ENCODE measurements at regions not wholly inside any gene's neighbourhood (a gene's known extent, or its start where the extent isn't known, plus 50 kb on each side); places are given as distances from the start of the nearest gene placed in this dataset.

DNA sequence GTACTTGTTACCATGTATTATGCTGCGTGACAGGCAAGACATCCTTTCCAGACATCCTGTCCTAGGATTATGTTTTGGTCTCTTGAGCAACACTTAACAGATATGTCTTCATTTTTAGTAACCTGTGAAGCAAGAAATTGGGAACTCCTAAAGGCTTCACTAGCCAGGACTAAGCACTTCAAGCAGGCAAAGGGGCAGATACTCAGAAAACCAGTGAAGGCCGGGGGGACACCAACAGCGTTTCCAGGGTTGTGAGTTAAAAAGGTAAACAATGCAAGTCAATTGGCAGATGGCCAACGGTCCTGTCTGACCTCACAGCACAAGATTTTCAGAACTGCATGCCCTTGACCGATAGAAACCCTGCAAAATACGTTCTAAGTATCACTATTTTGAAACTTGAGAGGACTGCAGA is 77.6 kb upstream of the SFMBT2 start:
- H3K4ac ChIP-seq (replicated peaks; ENCODE audit: insufficient read length, low read depth, low read length): no peak overlapping the region
- H2BK15ac ChIP-seq (ENCODE audit: low read length): no peak overlapping the region
- no peaks in the 10 kb centered on the region for H3K27me3 ChIP-seq (replicated peaks in 1 of 4; ENCODE audit: control insufficient read depth in 3 of 4, extremely low read depth in 1 of 4, insufficient read depth in 3 of 4, low read length in 3 of 4)
- no peaks in the 10 kb centered on the region for H3K79me1 ChIP-seq (ENCODE audit: low read depth, low read length)
- DNase-seq (ENCODE audit: low read depth in 1 of 2, low spot score in 2 of 2): no peak
- no peaks in the 10 kb centered on the region for H3K9me3 ChIP-seq (ENCODE audit: insufficient read depth in 2 of 2, low read depth in 1 of 2, low read length in 1 of 2)
- FAIRE-seq: no peak
- no peak overlapping the region for H3K56ac ChIP-seq (replicated peaks; ENCODE audit: insufficient read length, low read depth, low read length)
- 0 out of 2 replicates have a peak overlapping the region, but pooled peaks have one; percentile 12 for H2AFZ ChIP-seq (ENCODE audit: low read length)
- WGBS, 2 experiments (ENCODE audit: extremely low coverage in 1 of 2, insufficient coverage in 1 of 2, insufficient read length in 1 of 2, insufficient replicate concordance in 2 of 2, low coverage in 1 of 2, low lambda C conversion rate in 2 of 2, missing lambda C conversion rate in 1 of 2): 71% methylated on average over 6 of the region's 6 CpGs; no CpG with 5 or more reads in 1 of the 2 experiments
- H3K27ac ChIP-seq (ENCODE audit: low read depth, low read length): no peak overlapping the region
- no peak overlapping the region for H2BK120ac ChIP-seq (replicated peaks; ENCODE audit: low read depth, low read length)
- no peak overlapping the region for H2AK5ac ChIP-seq (ENCODE audit: low read depth, low read length)
- no peaks in the 10 kb centered on the region for H3K79me2 ChIP-seq (ENCODE audit: control insufficient read depth in 1 of 2, insufficient read depth in 2 of 2, low read length in 2 of 2)
- peaks cover 0 to 3% (median 3%) of the 10 kb centered on the region in 4 experiments; a peak in 3 of 7 replicates for H3K4me1 ChIP-seq (replicated peaks in 1 of 4; ENCODE audit: control insufficient read depth in 3 of 4, insufficient read depth in 4 of 4, low read length in 3 of 4)
- no peaks in the 10 kb centered on the region for H4K20me1 ChIP-seq (replicated peaks in 1 of 2; ENCODE audit: control insufficient read depth in 1 of 2, insufficient read depth in 2 of 2, low read length in 2 of 2)
- no peak overlapping the region for H3K23ac ChIP-seq (ENCODE audit: insufficient read length)
- TF ChIP-seq EGR1 (IDR thresholded peaks at IDR 0.05; ENCODE audit: borderline replicate concordance, low read depth, low read length): no peak
- TF ChIP-seq NRF1 (IDR thresholded peaks at IDR 0.05; ENCODE audit: low read depth, low read length): no peak
- no peak for TF ChIP-seq CREB1 (IDR thresholded peaks at IDR 0.05)
- no peak for TF ChIP-seq EZH2 (IDR thresholded peaks at IDR 0.05; ENCODE audit: low read depth, low read length, severe bottlenecking)
- TF ChIP-seq, protein P1, sequence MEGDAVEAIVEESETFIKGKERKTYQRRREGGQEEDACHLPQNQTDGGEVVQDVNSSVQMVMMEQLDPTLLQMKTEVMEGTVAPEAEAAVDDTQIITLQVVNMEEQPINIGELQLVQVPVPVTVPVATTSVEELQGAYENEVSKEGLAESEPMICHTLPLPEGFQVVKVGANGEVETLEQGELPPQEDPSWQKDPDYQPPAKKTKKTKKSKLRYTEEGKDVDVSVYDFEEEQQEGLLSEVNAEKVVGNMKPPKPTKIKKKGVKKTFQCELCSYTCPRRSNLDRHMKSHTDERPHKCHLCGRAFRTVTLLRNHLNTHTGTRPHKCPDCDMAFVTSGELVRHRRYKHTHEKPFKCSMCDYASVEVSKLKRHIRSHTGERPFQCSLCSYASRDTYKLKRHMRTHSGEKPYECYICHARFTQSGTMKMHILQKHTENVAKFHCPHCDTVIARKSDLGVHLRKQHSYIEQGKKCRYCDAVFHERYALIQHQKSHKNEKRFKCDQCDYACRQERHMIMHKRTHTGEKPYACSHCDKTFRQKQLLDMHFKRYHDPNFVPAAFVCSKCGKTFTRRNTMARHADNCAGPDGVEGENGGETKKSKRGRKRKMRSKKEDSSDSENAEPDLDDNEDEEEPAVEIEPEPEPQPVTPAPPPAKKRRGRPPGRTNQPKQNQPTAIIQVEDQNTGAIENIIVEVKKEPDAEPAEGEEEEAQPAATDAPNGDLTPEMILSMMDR (IDR thresholded peaks at IDR 0.05; ENCODE audit: control extremely low read depth in 1 of 3, insufficient read depth in 1 of 3, low read depth in 1 of 3, low read length in 3 of 3): no peak
- ChIA-PET POLR2A (ENCODE audit: partially characterized antibody) (no interaction called here), CTCF (ENCODE audit: partially characterized antibody) (interaction anchor here (0.7 to 1.0 kb wide), 2 partner anchors 36 to 369 kb away, joined by 3 to 5 read pairs; no protein-coding TSS in a partner anchor)
- H3K9ac ChIP-seq (replicated peaks in 1 of 4; ENCODE audit: extremely low read depth in 1 of 4, low read depth in 3 of 4, low read length in 3 of 4): no peak overlapping the region
- no peak overlapping the region for H3K14ac ChIP-seq (ENCODE audit: insufficient read length)
- H4K91ac ChIP-seq (replicated peaks; ENCODE audit: insufficient read length, low read length): no peak overlapping the region
- H3K18ac ChIP-seq (ENCODE audit: extremely low read depth, low read length): no peak overlapping the region
- H2BK5ac ChIP-seq (ENCODE audit: low read depth, low read length): no peak overlapping the region
- no peak overlapping the region for H3K4me2 ChIP-seq (ENCODE audit: insufficient read depth in 1 of 2, low read depth in 2 of 2, low read length in 2 of 2)
- no peak overlapping the region for H3K4me3 ChIP-seq (ENCODE audit: extremely low read depth in 1 of 4, insufficient read depth in 2 of 4, low read depth in 3 of 4, low read length in 4 of 4)
- no peaks in the 10 kb centered on the region; a peak in 1 of 8 replicates for H3K36me3 ChIP-seq (ENCODE audit: control insufficient read depth in 2 of 4, insufficient read depth in 4 of 4, low read length in 3 of 4)
- no peaks in the 10 kb centered on the region; the same call in 1 of the 2 replicates for H3K23me2 ChIP-seq (ENCODE audit: low read depth, low read length)
- H4K5ac ChIP-seq (ENCODE audit: insufficient read length, low read depth, low read length): no peak overlapping the region
- no peak overlapping the region for H2BK20ac ChIP-seq (ENCODE audit: low read length)
- no peak overlapping the region for H2BK12ac ChIP-seq (ENCODE audit: low read depth, low read length)
- H4K8ac ChIP-seq (ENCODE audit: extremely low read depth, insufficient read depth, low read length): no peak overlapping the region

Measured in H1 (cell line).